HG03159 (cell line): ENCODE measurements at regions not wholly inside any gene's neighbourhood (a gene's known extent, or its start where the extent isn't known, plus 50 kb on each side); places are given as distances from the start of the nearest gene placed in this dataset.
A peak's percentile ranks its signal among the peaks of the same experiment; 100 is the strongest.

Experiments
- ATAC-seq: cut with Tn5 transposase; IDR thresholded peaks from one replicate; pipeline ENCODE4 v1.9.1; 2021; ENCODE audit warnings: mild to moderate bottlenecking, moderate library complexity; ENCODE audit not compliant: unreplicated experiment

DNA sequence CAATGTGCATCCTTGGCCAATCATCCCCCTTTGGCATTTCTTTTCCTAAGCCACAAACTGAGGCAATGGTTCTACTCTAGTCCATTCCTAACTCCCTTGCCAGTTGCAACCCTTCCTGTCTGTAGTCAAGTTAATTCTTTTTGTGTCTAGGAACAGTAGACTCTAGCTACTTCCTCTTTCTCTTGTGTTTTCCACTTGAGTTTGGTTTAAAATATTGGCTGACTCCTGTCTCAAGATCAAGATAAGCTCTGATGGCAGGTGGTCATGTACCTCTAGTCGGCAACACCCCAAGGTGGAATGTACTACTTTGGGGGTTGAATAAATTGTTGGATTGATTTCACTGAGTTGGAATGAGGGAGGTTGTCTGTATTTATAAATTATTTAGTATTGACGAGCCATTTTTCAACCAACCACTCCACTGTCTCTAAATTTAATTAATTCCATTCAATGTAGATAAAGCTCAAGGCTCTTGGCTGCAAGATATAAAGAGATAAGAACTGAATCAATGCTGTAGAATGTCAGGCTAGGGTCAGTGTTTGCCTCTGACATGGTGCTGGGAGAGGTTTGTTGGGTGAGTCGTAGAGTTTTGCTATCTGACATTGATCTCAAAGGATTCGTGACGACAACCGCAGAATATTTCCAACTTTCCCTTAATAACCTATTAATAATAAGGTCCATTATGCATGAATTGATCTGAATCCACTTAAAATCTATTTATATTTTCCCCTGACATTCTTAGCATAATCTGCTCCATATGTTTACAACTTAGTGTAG lies 188.7 kb upstream of the APCDD1 start:
- no peak for ATAC-seq

DNA sequence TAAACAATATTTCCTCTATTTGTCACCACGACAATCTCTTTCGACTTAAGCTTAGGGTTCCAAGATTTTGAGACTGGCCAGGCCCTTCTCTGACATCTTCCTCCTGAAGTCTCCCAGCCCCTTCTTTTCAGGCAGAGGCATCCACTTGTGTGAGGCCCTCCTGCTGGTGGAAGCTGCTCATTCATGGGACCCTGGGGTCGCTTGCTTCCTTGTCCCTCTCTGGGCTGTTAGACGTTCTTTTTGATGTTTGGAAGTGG lies 188.2 kb upstream of the APCDD1 start:
- ATAC-seq, result no peak

DNA sequence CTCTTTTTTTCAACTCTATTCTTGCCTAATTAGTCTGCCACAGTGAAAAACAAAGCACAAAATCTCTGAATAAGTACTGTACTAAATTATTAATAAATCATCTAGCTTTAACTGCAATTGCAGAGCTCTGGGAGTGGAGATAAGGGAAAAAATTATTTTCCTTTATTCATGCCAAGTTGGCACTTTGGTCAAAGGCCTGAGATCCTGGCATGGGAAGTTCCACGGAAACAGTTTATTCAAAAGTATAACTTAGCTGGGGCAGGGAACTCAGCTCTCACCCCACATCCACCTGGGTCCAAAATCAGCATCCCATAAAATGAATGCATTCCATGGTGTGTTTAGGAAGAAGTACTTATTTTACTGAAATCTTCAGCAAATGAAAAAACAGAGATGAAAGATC lies 185.2 kb upstream of the APCDD1 start:
- no peak for ATAC-seq

DNA sequence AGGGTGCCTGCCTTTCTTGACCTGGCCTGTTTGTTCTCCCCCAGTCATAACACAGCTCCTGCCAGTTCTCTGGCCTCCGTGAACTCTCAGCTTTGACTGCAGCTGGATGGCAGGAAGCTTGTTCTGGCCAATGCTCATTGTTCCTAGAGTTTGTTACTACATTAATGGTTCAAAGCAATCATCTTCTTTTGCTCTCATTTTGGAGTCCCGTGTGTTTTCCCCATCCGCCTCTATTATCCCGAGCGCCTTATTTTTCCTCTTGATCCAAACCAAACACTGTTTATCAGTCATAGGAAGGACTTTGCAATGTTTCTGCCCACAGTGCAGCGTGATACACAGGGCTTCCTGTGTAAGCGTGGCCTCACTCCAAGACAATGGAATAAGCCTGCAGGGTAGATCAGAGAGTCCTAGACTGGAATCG lies 184.3 kb upstream of the APCDD1 start:
- no peak for ATAC-seq

DNA sequence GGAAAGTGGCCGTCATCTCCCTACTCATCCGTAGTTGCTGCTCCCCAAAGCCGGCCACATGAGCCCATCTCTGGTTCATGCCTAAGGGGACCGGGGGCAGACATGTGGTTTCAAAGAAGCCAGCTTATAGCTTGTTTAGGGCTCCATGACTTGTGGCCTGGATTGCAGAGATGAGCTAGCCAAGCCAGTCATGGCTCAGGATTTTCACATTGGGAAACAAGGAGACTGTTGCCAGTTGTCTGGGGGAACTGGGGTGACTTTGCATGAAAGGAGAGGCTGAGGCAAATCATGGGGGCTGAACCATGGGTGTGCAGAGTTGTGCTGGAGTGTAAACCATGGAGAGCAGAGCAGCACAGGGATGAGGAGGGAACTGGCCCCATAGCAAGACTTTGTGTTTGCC lies 183.0 kb upstream of the APCDD1 start:
- no peak for ATAC-seq

DNA sequence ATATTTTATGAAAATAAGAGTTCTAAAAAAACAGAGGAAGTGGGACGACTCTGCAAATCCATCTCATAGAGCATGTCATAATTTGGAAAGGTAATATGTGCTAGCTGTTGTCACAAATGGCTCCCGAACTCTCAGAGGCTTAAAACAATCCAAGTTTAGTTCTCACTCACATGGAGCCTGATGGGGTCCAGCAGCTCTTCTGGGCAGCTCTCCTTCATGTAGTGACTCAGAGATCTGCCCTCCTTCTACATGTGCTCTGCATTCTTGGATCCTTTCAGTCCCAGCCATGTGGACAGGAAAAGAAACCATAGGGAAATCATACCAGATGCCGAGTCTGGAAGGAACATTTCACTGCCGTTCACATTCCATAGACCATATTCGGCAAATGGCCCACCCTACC lies 180.1 kb upstream of the APCDD1 start:
- no peak for ATAC-seq

DNA sequence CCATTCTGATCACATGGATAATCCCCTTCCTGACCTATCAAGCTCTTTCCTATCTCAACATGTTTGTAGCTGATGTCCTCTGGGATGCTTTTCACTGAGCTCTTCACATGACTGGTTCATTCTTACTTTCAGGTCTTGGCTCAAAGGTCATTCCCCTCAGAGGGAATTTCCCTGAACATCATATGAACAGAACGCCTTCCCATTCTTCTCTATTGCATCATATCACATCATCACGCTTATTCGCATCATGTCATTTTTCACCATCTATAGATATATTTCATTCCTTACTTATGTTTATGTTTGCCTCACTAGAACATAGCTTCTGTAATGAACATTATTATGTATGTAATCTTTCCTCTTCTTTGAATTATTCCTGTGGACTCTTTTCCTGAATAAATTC lies 178.9 kb upstream of the APCDD1 start:
- no peak for ATAC-seq

DNA sequence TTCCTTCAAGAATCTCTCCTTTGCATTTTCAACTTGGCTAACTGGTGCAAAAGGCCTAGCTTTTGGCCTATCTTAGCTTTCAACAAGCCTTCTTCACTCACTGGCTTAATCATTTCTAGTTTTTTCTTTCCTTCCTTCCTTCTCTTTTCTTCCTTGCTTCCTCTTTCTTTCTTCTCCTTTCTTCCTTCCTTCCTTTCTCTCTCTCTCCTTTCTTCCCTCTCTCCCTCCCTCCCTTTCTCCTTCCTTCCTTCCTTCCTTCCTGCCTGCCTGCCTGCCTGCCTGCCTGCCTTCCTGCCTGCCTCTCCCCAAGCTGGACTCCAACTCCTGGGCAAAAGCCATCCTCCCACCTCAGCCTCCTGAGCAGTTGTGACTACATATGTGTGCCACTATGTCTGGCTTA lies 176.2 kb upstream of the APCDD1 start:
- no peak for ATAC-seq

DNA sequence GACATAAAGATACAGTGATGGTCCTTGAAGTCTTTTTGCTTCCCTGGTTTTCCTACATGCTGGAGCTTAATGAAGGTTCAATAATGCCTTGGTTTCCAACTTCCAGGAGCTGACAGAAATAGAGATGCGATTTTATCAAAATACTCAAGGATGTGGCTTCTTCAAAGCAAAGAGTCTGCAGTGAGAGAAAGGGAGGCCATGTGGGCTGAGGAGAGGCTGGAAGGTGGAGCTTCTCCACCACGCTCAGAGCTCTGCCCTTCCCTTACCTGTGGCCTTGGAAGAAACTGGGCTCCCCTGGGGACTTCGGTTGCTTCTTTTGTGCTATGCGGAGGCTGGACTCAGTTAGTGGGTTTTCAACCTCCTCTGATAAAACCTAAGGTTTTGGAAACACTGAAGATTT lies 175.0 kb upstream of the APCDD1 start:
- no peak for ATAC-seq

DNA sequence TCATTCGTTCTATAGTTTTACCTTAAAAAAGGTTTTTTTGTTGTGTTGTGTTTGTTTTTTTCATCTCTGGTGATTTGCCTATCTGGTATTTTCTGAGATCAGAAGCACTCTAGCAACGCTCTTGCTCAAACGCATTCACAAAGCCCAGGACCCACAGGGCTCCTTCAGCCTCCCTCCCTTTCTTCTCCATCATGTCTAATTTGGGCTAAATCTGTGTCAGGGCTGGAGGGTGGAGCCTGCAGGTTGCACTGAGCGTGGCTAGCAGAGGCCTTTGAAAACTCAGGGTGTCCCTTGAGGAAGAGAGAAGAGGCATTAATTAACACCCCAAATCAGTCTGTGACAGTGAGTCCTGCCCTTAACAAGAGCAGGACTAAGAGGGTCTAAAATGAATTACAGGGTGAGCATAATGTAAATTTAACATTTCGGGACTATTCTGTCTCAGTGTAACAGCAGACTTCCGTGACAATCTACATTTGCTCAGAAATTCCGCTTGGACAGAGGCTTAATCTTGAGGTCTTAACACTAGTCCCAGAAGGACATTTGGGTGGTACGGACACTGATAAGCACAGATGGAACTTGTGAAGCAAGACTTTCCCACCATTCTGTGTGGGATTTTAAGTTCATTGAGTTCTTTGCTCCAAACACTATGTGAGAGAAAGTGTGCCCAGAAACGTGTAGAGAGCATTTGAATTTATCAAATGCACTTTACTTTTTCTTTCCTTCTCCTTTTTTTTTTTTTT lies 174.4 kb upstream of the APCDD1 start:
- ATAC-seq, result no peak

DNA sequence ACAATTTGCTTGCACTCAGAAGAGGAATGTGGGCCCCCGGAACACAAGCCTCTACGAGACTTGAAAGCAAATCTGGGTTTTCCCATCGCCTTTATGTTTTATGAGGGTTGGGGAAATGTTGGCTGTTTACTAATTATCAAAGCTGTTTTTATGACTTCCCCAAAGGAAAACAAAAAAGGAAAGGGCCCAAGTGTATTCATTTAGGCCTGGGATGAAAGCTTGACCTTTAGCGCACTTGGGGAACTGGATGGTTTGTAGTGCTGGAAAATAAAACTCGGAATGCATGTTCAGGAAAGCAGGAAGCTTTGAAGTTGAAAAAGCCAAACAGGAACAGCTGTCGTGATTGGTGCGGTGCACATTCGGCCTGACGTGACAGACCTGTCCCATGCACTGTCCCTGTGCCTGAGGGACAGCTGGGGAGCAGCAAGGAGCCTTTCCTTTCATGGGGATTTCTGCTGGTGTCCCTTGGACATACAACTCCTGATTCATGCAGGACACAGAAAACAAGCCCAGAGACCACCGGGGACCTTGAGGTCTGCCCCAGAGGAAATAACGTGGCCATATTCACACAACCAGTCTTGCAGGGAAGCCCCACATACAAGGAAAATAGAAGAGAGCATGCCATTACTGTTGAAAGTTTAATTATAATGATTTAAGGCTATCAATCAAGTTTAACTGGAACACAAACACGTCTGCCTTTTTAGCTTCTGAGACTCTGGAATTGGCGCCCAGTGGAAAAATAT lies 169.7 kb upstream of the APCDD1 start:
- ATAC-seq, result no peak

DNA sequence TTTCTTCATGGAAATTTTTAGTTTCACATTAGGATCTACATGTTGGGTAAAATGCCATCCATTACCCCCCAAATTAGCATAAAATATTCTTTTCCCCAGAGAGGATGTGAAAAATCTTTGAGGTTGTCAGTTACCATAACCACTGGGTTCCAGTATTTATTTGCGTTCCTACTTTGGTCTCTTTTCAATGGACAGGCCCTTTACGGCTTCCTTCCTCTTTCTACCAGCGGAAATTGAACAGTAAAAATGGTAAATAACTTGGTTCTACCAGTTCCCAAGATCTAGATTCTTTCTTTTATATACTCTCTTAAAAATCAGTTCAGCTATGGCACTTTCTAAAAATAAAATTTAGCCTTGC lies 169.2 kb upstream of the APCDD1 start:
- ATAC-seq, result peak; percentile 63

DNA sequence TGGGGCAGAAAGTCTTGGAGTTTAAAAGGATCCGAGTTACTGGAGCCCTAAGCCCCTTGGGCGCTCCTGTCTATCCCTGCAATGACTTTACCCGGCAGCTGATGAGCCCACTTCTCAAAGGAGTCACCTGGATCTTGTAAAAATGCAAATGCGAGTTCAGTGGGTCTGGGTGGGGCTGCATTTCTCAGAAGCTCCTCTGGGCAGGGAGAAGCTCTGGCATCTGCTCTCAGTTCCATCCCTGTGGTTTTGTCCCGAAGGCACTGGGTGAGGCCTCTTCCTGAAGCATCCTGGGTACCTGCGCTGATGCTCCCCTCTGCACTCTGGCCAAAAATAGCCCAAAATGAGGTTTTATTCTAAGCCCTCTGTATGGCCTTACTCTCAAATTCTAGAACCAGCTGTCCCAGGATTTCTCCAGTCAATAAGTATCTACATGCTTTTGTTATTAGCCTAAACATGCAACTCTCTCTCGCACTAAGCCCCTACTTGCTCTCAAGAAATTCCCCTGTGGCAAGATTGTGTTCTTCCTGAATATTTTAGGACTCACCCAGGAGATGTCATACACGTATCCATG lies 167.8 kb upstream of the APCDD1 start:
- no peak for ATAC-seq

DNA sequence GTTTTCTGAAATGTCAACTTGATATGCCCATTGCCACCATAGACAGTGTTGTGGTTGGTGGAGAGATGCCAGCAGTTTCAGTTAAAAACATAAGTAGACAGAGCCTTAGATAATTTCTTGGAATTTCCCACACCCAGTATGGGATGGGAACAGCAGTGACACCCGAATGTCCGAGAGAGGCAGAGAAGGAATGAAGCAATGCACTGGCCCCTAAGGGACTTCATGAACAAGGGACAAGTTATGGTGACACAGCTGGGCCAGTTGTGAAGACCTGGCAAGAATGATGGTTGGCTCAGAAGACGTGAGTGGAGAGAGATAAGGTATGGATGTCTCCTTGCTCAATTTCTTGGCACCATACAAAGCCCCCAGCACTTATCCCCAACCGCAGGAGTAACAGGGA lies 165.2 kb upstream of the APCDD1 start:
- no peak for ATAC-seq

DNA sequence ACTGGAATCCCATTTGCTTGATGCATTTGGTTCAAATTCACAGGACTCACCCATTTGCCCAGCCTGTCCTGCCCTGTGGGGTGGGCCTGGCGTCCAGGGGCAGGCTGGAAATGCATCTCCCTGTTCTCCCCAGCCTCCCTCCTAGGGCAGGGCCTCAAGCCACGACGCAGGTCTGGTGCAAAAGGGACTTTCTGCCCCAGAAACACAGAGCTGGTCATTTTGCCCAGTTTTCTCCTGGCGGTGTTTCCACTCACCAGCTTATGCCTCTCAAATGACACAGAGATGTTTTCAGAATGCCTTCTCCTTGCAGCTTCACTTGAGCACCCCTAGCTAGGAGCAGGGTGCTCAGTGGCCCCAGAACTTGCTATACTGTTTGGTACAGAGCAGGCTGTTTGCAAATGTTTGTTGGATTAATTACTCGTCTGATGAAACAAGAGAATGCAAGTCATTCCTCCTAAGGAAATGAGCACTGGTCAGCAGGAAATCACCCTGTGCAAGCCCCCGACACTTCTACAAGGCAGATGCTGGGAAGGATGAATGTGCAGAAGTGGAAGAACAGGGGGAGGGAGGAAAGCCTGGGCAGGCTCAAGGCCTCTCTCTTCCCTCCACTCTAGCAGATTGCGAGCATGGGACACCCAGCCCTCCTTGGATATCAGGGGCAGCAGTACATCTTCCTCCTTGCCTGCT lies 164.3 kb upstream of the APCDD1 start:
- no peak for ATAC-seq

DNA sequence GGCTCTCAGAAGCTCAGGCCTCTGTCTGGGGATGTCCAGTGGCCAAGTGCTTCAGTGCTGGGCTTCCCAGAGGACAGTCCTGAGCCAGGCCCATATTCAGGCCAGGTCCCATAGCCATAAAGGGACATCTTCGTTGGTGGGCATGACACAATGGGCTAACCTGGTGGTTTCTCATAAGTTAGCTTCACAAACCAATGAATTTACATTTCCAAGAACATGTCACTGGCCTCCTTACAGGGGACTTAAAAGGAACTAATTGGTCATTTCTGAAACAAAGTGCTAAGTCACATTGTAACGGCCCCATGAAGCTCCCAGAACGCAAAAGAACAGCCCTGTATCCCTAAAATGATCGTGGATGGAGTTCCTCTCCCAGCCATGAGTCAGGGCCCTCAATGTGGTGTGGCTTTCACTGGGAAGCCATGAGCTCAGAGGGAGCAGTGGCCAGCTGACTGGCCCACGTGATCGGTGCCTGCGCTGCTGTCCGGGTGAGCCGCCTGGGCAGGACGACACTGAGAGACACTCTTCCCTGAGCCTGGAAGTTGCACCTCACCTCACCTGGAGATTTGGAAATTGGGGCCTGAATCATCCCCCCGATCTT lies 163.7 kb upstream of the APCDD1 start:
- no peak for ATAC-seq

DNA sequence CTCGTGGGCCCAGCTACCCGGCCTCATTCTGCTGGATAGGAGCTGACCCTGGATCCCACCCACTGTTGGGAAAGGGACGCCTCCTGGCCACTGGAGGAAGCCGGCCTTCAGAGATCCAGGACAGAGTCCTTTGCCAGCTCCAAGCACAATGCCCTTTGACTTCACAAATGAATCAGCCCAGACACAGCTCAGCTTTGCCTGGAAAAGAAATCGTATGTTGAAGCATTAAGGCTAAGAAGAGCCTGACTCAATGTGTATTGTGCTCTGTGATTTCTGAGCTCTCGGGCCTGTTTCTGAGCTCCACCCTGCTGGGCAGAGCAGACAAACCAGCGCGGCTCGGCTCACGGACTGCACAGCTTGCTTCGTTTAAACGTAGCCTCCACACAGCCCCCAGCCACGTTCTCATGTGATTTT lies 162.9 kb upstream of the APCDD1 start:
- ATAC-seq, result no peak

DNA sequence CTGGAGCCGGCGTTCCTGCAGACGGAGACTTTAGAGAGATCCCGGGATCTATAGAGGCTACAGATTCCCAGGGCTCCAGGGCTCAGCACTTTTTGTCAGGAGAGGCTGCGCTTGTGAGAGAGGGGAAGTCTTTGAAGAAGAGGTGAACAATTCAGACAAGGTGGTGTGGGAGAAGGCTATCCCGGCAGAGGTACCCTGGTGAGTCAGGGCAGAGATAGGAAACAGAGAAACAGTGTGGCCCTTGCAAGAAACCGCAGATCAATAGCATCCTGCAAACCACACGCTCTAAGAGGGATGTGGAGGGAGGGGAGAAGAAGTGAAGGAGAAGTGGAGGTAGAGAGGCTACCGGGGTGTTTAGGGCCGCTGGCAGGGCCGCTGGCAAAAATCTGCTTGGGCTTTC lies 160.5 kb upstream of the APCDD1 start:
- ATAC-seq, result no peak

DNA sequence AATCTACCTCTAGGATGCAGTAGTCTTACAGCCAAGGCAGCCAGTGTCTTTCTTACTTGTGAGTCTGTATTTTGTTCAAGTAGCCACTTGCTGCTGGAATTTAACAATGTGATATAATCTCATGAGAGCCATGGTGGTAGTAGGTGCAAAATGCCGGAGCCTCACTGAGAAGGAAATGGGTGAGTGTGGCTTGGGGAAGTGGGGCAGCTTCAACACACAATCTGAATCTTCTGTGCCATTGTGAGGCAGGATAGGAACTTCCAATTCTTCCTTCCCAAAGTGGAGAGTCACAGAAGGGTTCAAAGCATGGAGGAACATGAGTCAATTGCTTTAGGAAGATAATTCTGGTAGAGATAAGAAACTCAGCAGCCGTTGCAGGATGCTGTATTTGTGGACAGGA lies 158.7 kb upstream of the APCDD1 start:
- no peak for ATAC-seq

DNA sequence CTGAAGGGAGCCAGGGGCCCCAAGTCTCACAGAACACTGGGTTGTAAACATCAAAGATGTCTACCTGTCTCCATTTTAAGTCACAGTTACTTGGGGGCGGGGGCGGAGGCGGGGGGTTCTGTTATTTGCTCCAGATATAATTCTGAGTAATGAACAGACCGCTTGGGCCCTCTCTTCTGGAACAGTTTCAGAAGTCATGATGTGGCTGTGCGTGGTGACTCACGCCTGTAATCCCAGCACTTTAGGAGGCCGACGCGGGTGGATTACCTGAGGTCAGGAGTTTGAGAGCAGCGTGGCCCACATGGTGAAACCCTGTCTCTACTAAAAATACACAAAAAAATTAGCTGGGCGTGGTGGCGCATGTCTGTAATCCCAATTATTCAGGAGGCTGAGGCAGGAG lies 157.9 kb upstream of the APCDD1 start:
- ATAC-seq, result no peak

DNA sequence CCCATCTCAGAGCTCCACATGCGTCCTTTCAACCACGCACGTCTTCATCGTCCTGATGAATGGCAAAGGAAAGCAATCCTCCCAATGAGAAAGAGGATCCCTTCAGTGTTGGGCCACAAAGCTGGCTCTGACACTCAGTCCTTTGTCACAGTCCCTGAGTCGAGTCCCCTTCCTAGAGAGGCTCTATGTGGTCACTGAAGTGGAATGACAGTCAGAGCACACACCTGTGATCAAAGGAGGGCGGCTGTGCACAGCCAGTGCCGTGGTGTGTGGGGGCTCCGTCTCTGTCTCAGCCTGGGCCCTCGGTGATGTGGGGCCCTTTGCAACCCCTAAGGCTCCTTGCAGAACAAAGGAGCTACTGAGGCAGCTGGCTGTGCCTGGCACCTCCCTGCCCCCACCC lies 157.3 kb upstream of the APCDD1 start:
- ATAC-seq, result no peak
